Upper lobe of left lung (tissue), 4 donors: ENCODE measurements at regions not wholly inside any gene's neighbourhood (a gene's known extent, or its start where the extent isn't known, plus 50 kb on each side); places are given as distances from the start of the nearest gene placed in this dataset.

ENCODE experiments used
- EP300 ChIP-seq, 4 donors: sonication (generic); formaldehyde crosslinking; IDR thresholded peaks; one replicate each; pipeline ENCODE4 v1.5.1; 2017; ENCODE audit warnings: antibody characterized with exemption in 4 of 4, control low read depth in 2 of 4
- POLR2A ChIP-seq, 4 donors: fragments of 450-650 bp; IDR thresholded peaks; one replicate each; pipeline ENCODE4 v1.5.1; 2016 to 2017; ENCODE audit warnings: antibody characterized with exemption in 4 of 4, mild to moderate bottlenecking in 2 of 4
- POLR2AphosphoS5 ChIP-seq, 2 donors: sonication (generic); formaldehyde crosslinking; IDR thresholded peaks; one replicate each; pipeline ENCODE4 v1.5.1; 2017; ENCODE audit warnings: antibody characterized with exemption in 2 of 2
- TF ChIP-seq, protein P1 (sequence below), 6 experiments: fragments of 450-650 bp in 4 of 6; fragments of 200-600 bp in 2 of 6; sonication (generic) in 2 of 6; IDR thresholded peaks; one replicate each; pipeline ENCODE4 v1.5.1; 2016 to 2019; ENCODE audit warnings: antibody characterized with exemption in 6 of 6

DNA sequence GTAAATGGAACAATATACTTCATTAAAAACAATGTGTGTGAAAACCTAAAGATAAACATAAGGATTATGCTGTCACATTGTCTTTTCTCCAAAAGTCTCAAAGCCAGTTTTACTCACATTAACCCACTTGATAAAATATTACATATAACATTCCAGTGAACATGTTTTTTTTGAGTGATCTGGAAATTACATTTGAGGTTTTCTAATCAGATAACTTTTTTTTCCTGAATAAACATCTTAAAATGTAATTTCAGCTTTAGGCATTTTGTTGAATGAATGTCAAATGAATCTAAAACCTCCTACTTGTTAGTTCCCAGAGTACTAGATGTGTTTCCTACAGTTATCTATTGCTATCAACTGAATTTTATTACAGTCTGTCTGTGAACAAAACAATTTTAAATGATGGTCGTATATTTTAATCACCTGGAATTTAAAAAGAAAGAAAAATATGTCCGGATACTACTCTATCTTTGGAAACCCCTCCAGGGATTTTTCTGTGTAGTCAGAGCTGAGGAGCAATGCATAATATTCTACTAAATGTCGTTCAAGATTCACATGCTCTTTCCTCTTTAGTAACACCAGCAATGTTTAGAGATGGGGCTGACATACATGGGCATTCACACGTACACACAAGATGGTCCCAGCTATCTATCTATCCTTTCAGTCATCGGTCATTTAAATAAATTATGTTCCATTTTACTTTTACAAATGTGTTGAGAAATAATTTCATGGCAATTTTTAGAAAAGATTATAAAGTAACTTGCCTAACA lies 283.9 kb downstream of the KLF12 start:
- TF ChIP-seq, protein P1, sequence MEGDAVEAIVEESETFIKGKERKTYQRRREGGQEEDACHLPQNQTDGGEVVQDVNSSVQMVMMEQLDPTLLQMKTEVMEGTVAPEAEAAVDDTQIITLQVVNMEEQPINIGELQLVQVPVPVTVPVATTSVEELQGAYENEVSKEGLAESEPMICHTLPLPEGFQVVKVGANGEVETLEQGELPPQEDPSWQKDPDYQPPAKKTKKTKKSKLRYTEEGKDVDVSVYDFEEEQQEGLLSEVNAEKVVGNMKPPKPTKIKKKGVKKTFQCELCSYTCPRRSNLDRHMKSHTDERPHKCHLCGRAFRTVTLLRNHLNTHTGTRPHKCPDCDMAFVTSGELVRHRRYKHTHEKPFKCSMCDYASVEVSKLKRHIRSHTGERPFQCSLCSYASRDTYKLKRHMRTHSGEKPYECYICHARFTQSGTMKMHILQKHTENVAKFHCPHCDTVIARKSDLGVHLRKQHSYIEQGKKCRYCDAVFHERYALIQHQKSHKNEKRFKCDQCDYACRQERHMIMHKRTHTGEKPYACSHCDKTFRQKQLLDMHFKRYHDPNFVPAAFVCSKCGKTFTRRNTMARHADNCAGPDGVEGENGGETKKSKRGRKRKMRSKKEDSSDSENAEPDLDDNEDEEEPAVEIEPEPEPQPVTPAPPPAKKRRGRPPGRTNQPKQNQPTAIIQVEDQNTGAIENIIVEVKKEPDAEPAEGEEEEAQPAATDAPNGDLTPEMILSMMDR (IDR thresholded peaks at IDR 0.05) = no peak
- no peak for TF ChIP-seq POLR2AphosphoS5 (IDR thresholded peaks at IDR 0.05)
- no peak for TF ChIP-seq POLR2A (IDR thresholded peaks at IDR 0.05)
- no peak for TF ChIP-seq EP300 (IDR thresholded peaks at IDR 0.05)
